HepG2 (cell line): ENCODE measurements at regions not wholly inside any gene's neighbourhood (a gene's known extent, or its start where the extent isn't known, plus 50 kb on each side); places are given as distances from the start of the nearest gene placed in this dataset.

Source experiments
- ATAC-seq: fragments of 200-7000 bp; cut with Tn5 transposase; 3 replicates; pipeline ENCODE4 v1.9.1; 2020; ENCODE audit warnings: mild to moderate bottlenecking, moderate library complexity
- BruUV-seq: library from RNA; stranded (reverse); fragments of 400-500 nt; replicated peaks from 2 replicates; lab custom pipeline; 2021; lab: Mats Ljungman, UMichigan
- CTCF ChIA-PET: fragments of 300-600 bp; formaldehyde crosslinking; extraction: SDS; loops from one replicate; lab custom pipeline; 2021; ENCODE audit warnings: low total read pairs, inconsistent platforms, low intra/inter-chr PET ratio; lab: Yijun Ruan, JAX
- POLR2A ChIA-PET: fragments of 350-600 bp; sonication (Branson Sonifier 250); formaldehyde crosslinking; loops from one replicate; lab custom pipeline; 2020; ENCODE audit warnings: antibody characterized with exemption, inconsistent platforms; lab: Yijun Ruan, JAX
- DNase-seq: peaks from one replicate; pipeline ENCODE4 v3.0.0-alpha.2; 2015; ENCODE audit warnings: low spot score
- FAIRE-seq: peaks from 3 replicates; lab custom pipeline; 2011; peaks lifted over from hg19 to GRCh38; lab: Jason Lieb, UNC
- H2AFZ ChIP-seq: one replicate; pipeline ENCODE4 v1.6.1; 2011; ENCODE audit warnings: low read length, inconsistent platforms
- H3K27ac ChIP-seq: fragments of 300-600 bp; 3 replicates; pipeline ENCODE4 v1.8.0; 2011; ENCODE audit warnings: mixed run types, mild to moderate bottlenecking, mixed read lengths, low read length, inconsistent platforms; ENCODE audit not compliant: insufficient read depth; ENCODE audit errors: extremely low read length
- H3K27me3 ChIP-seq, 2 experiments: fragments of 200-600 bp in 1 of 2; 2 replicates in 1 of 2; 3 replicates in 1 of 2; pipeline versions ENCODE4 v1.6.0 to v1.8.0; 2011; ENCODE audit warnings: low read length in 2 of 2, mild to moderate bottlenecking in 2 of 2, moderate library complexity in 2 of 2, inconsistent platforms in 1 of 2; ENCODE audit not compliant: insufficient read depth in 2 of 2, control insufficient read depth in 1 of 2
- H3K36me3 ChIP-seq, 2 experiments: fragments of 200-600 bp in 1 of 2; replicated peaks in 1 of 2; 2 replicates in 1 of 2; 3 replicates in 1 of 2; pipeline versions ENCODE4 v1.5.1 to v1.8.0; 2011; ENCODE audit warnings: low read length in 2 of 2, inconsistent platforms in 1 of 2; ENCODE audit not compliant: insufficient read depth in 2 of 2, control insufficient read depth in 1 of 2
- H3K4me1 ChIP-seq: 2 replicates; pipeline ENCODE4 v1.5.1; 2012; ENCODE audit warnings: low read length, inconsistent platforms; ENCODE audit not compliant: insufficient read depth
- H3K4me2 ChIP-seq: 2 replicates; pipeline ENCODE4 v1.6.0; 2011; ENCODE audit warnings: low read depth, low read length, inconsistent platforms
- H3K4me3 ChIP-seq, 3 experiments: fragments of 200-600 bp in 1 of 3; sonication (generic), shearing (Covaris generic) in 1 of 3; replicated peaks in 1 of 3; 2 replicates each; pipeline ENCODE4 v1.5.1; 2011 to 2016; ENCODE audit warnings: low read length in 3 of 3, inconsistent platforms in 2 of 3, low read depth in 2 of 3, mild to moderate bottlenecking in 2 of 3, control low read depth in 1 of 3, mixed read lengths in 1 of 3; ENCODE audit not compliant: insufficient read depth in 1 of 3
- H3K79me2 ChIP-seq: one replicate; pipeline ENCODE4 v1.6.1; 2011; ENCODE audit warnings: low read length, inconsistent platforms; ENCODE audit not compliant: insufficient read depth
- H3K9ac ChIP-seq: 2 replicates; pipeline ENCODE4 v1.6.0; 2011; ENCODE audit warnings: mild to moderate bottlenecking, low read depth, low read length, inconsistent platforms; ENCODE audit not compliant: insufficient read depth
- H3K9me3 ChIP-seq: 2 replicates; pipeline ENCODE4 v1.5.1; 2012; ENCODE audit warnings: mild to moderate bottlenecking, low read length
- H4K20me1 ChIP-seq: 2 replicates; pipeline ENCODE4 v1.6.0; 2011; ENCODE audit warnings: inconsistent platforms, mild to moderate bottlenecking, low read length, moderate library complexity; ENCODE audit not compliant: insufficient read depth
- ATF2 ChIP-seq: sonication (generic); formaldehyde crosslinking; IDR thresholded peaks from 2 replicates; pipeline ENCODE4 v1.4.0; 2020; ENCODE audit warnings: missing genetic modification reagents
- FOXM1 ChIP-seq: sonication (generic); formaldehyde crosslinking; IDR thresholded peaks from 2 replicates; pipeline ENCODE4 v1.5.0; 2020; ENCODE audit warnings: missing genetic modification reagents
- GATA4 ChIP-seq: sonication (generic); IDR thresholded peaks from 2 replicates; pipeline ENCODE4 v1.6.1; 2016; ENCODE audit warnings: antibody characterized with exemption, low read depth, borderline replicate concordance
- GMEB2 ChIP-seq: IDR thresholded peaks from 2 replicates; pipeline ENCODE4 v1.6.1; 2016; ENCODE audit warnings: missing biosample characterization, missing genetic modification reagents, low read depth
- PRMT3 ChIP-seq: sonication (generic); formaldehyde crosslinking; IDR thresholded peaks from 2 replicates; pipeline ENCODE4 v1.8.1; 2022; ENCODE audit warnings: low read depth, mild to moderate bottlenecking, moderate library complexity, missing genetic modification reagents, borderline replicate concordance
- RNF219 ChIP-seq: sonication (generic); formaldehyde crosslinking; IDR thresholded peaks from 2 replicates; pipeline ENCODE4 v1.5.0; 2020; ENCODE audit warnings: mild to moderate bottlenecking, missing genetic modification reagents
- SRSF9 ChIP-seq: fragments of 200-400 bp; formaldehyde crosslinking; IDR thresholded peaks from 2 replicates; pipeline ENCODE4 v1.6.1; 2018; ENCODE audit warnings: borderline replicate concordance, mild to moderate bottlenecking, low read depth, low read length; ENCODE audit not compliant: insufficient read depth, poor library complexity, severe bottlenecking
- ZNF333 ChIP-seq: sonication (generic); formaldehyde crosslinking; IDR thresholded peaks from 2 replicates; pipeline ENCODE4 v1.4.0; 2020; ENCODE audit warnings: mild to moderate bottlenecking, missing genetic modification reagents, borderline replicate concordance
- ZNF33A ChIP-seq: sonication (generic); formaldehyde crosslinking; IDR thresholded peaks from 2 replicates; pipeline ENCODE4 v1.5.1; 2020; ENCODE audit warnings: missing genetic modification reagents, mild to moderate bottlenecking, moderate library complexity, borderline replicate concordance
- ZNF407 ChIP-seq: sonication (generic); formaldehyde crosslinking; IDR thresholded peaks from one replicate; pipeline ENCODE4 v1.5.1; 2020; ENCODE audit warnings: mild to moderate bottlenecking, missing genetic modification reagents; ENCODE audit errors: not compliant biosample characterization
- ZNF510 ChIP-seq: sonication (generic); formaldehyde crosslinking; IDR thresholded peaks from 2 replicates; pipeline ENCODE4 v1.4.0; 2020; ENCODE audit warnings: low read depth, mild to moderate bottlenecking, missing genetic modification reagents
- WGBS: methylation state at CpG from one replicate; pipeline ENCODE4 v1.1.6; 2017; ENCODE audit warnings: low lambda C conversion rate; 5-methylcytosine and 5-hydroxymethylcytosine counted together
- in situ Hi-C: cut with HindIII; loops from 2 replicates; pipeline ENCODE4 v1.10.0; 2017; ENCODE audit warnings: low pct_unique_long_range_greater_than_20kb; ENCODE audit not compliant: extremely low pct_ligation_motif_present
- intact Hi-C: fragments of 100-400 bp; cut with micrococcal nuclease; formaldehyde crosslinking; loops from one replicate; pipeline ENCODE4 v1.10.0; 2022; ENCODE audit not compliant: unreplicated experiment

GRCh38 chr10:28147706-28148105 is 148.8 kb upstream of the ODAD2 start:
- H3K9ac ChIP-seq: no peak overlapping the region
- ChIA-PET CTCF (no interaction called here), POLR2A (no interaction called here)
- no peak overlapping the region for H3K27ac ChIP-seq
- no peaks in the 10 kb centered on the region for H3K79me2 ChIP-seq
- FAIRE-seq: no peak
- H3K9me3 ChIP-seq: no peaks in the 10 kb centered on the region
- intact Hi-C loops: no loop called here
- no peak overlapping the region for H2AFZ ChIP-seq
- 92% methylated on average over 4 of the region's 4 CpGs for WGBS
- no peaks in the 10 kb centered on the region for H3K4me1 ChIP-seq
- no peak overlapping the region for H3K4me2 ChIP-seq
- no peaks in the 10 kb centered on the region for H4K20me1 ChIP-seq
- no peak for ATAC-seq
- no peak overlapping the region for H3K4me3 ChIP-seq
- H3K36me3 ChIP-seq: no peaks in the 10 kb centered on the region; a peak in 1 of 5 replicates
- no peak for DNase-seq
- no peaks in the 10 kb centered on the region for H3K27me3 ChIP-seq
- BruUV-seq: no TSS peak
- in situ Hi-C loops: no loop called here
- TF ChIP-seq SRSF9 (no peak), GATA4 (no peak), ZNF407 (CRISPR knock-in tag) (no peak), ATF2 (CRISPR knock-in tag) (no peak), ZNF33A (CRISPR knock-in tag) (no peak), ZNF510 (CRISPR knock-in tag) (no peak), FOXM1 (CRISPR knock-in tag) (no peak), RNF219 (no peak), GMEB2 (no peak), ZNF333 (CRISPR knock-in tag) (no peak), PRMT3 (no peak)
